Right forelimb (tissue), 1 donor: ENCODE measurements at regions not wholly inside any gene's neighbourhood (a gene's known extent, or its start where the extent isn't known, plus 50 kb on each side); places are given as distances from the start of the nearest gene placed in this dataset.
"Not testable (repeated sequence)": the region's sequence is repeated elsewhere in the genome, so short reads cannot be mapped to it uniquely, and the experiment has no call there.

Experiments used
- DNase-seq: peaks from one replicate; pipeline ENCODE4 v3.0.0-alpha.2; 2018

GRCh38 chr2:123720760-123721159 lies 304.3 kb upstream of the CNTNAP5 start:
- no peak for DNase-seq

DNA sequence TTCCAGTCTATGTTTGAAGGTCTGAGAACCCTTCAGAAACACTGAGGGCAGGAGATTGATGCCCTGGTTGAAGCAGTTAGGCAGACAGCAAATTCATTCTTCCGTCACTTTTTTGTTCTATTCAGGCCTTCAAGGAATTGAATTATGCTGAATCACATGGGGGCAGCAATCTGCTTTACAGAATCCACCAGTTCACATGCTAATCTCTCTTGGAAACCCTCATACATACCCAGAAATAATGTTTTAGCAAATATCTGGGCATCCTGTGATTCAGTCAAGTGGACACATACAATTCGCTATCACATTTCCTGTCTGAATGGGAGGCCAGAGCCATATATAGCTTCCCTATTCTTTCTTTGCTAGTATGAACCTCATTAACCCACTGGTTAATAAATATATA lies 301.4 kb upstream of the CNTNAP5 start:
- no peak for DNase-seq

GRCh38 chr2:123732563-123732962 lies 292.5 kb upstream of the CNTNAP5 start:
- no peak for DNase-seq

- no peak for DNase-seq
Measured at GRCh38 chr2:123737371-123737770, 287.7 kb upstream of the CNTNAP5 start.

GRCh38 chr2:123738643-123739042 lies 286.4 kb upstream of the CNTNAP5 start:
- DNase-seq, result no peak

DNA sequence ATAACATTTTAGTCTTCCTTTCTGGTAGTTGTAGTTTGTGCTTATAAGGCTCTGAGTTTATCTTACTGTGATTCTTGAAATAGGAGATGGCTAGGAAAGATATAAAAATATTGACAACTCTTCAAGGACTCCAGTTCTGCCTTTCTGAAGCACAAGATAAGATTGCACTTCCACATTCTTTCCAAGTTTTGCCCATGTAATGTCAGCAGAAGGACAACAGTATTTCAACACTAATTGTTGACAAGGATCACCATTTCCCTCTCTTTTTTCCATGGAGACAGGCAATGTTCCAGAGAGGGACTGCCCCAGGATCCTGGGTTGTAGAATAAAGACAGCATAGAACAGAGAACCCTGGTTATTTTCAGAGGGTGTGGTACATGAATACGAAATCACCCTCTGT lies 279.1 kb upstream of the CNTNAP5 start:
- no peak for DNase-seq

- DNase-seq, result no peak
Measured at GRCh38 chr2:123747326-123747725, 277.8 kb upstream of the CNTNAP5 start.

DNA sequence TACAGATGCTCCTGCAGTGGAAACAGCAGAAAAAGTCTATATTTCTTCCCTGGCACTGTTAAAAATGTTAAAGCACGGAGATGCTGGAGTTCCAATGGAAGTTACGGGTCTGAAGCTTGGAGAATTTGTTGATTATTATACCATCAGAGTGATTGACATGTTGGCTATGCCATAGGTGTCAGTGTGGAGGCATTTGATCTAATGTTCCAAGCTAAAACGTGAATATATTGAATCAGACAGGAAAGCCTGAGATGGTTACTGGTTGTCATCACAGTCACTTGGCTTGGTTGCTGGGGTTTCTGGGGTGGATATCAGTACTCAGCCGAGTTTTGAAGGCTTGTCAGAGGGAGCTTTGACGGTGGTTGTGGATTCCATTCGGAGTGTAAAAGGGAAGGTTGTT lies 262.9 kb upstream of the CNTNAP5 start:
- no peak for DNase-seq

GRCh38 chr2:123768233-123768632 lies 256.9 kb upstream of the CNTNAP5 start:
- DNase-seq, result no peak

- no peak for DNase-seq
Measured at GRCh38 chr2:123769001-123769400, 256.1 kb upstream of the CNTNAP5 start.

GRCh38 chr2:123770996-123771720 lies 253.9 kb upstream of the CNTNAP5 start:
- DNase-seq, result no peak

GRCh38 chr2:123771928-123772632 lies 253.0 kb upstream of the CNTNAP5 start:
- no peak for DNase-seq

GRCh38 chr2:123777116-123777515 lies 248.0 kb upstream of the CNTNAP5 start:
- no peak for DNase-seq

DNA sequence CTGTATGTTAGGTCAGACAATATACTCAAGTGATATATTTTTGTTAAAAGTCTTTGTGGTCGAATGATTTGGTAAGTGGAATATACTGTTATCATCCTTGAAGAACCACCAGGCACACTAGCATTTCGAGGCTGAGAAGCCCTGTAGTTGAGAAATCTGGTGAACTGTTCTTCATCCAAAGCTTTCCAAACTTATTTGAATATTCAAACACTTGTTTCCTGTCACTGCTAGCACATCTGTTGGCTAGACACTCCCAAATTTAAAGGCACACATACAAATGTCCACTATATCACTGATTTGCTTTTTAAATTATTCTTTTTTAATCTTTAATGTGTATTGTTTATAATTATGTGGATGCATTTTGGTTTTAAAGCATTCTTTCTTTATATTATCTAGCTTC lies 241.9 kb upstream of the CNTNAP5 start:
- DNase-seq, result no peak

DNA sequence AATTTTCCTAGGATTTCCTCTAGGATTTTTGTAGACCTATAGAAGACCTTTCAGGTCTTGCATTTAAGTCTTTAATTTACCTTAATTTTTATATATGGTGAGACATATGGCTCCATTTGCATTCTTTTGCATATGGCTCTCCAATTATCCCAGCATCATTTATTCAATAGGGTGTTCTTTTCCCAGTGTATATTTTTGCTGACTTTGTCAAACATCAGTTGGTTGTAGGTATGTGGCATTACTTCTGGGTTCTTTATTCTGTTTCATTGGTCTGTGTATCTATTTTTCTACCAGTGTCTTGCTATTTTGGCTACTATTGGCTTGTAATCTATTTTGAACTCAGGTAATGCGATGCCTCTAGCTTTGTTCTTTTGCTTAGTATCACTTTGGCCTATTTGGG lies 239.8 kb upstream of the CNTNAP5 start:
- no peak for DNase-seq

DNA sequence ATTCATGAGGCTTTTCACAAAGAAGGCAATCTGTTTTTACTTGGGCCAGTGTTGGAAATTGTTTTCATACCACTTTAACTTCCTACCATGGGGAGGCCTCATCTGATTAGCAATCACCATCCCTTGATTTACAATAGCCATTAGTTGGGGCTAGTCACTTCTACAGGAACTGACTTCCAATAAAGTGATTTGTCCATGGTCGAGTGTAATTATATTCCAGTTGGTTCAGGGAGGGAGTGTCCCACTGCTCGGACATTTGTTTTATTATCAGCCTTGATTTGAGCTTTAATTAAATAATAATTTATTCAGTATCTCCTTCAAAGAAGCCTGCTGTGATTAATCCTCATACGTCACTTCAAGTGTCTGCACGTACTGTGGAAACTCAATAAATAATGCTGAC lies 233.9 kb upstream of the CNTNAP5 start:
- no peak for DNase-seq

- DNase-seq, result no peak
Measured at GRCh38 chr2:123791684-123792083, 233.4 kb upstream of the CNTNAP5 start.

DNA sequence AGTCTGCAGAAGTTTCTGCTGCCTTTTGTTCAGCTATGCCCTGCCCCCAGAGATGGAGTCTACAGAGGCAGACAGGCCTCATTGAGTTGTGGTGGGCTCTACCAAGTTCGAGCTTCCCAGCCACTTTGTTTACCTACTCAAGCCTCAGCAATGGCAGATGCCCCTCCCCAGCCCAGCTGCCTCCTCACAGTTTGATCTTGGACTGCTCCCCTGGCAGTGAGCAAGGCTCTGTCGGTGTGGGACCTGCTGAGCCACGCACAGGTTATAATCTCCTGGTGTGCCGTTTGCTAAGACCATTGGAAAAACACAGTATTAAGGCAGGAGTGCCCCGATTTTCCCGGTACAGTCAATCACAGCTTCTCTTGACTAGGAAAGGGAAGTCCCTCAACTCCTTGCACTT lies 221.0 kb upstream of the CNTNAP5 start:
- DNase-seq, result not testable (repeated sequence)

- not testable (repeated sequence) for DNase-seq
Measured at GRCh38 chr2:123805746-123806145, 219.3 kb upstream of the CNTNAP5 start.

DNA sequence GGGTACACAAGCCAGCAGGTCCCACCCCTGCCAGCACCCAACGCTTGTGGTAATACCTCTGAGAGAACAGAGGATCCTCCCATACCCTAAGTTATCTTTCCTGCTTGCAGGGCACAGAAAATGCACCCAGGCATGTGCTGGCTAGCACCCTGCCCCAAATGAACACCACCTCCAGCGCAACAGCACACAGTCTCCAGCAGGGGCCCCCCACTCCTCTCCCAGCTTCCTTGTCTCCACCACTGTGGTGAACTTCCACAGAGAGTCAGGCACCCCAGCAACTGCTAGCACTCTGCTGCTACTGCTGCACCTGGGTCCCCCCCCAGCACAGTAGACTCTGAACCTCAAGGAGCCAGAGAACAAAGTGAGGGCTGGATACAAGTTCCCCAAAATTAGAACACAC lies 216.8 kb upstream of the CNTNAP5 start:
- DNase-seq, result no peak

GRCh38 chr2:123811846-123812245 lies 213.2 kb upstream of the CNTNAP5 start:
- DNase-seq, result no peak

- no peak for DNase-seq
Measured at GRCh38 chr2:123816203-123816602, 208.9 kb upstream of the CNTNAP5 start.

DNA sequence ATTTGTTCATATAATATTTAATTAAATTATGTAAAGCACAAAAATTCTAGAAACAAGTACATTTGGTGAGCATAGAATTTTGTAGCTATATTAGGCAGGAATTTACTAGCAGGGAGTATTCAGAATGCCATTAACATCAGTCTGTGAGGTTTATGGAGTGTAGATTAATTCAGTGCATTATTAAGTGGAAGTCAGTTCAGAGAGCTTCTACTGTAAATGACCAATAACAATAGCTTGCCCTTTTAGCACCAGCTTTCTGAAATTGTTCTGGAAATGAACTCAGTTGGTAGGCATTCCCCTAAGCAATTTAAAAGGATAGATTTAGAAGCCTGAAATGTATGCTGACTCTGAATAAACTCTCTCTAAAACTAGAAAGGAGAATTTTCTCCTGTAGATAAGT lies 208.2 kb upstream of the CNTNAP5 start:
- no peak for DNase-seq

DNA sequence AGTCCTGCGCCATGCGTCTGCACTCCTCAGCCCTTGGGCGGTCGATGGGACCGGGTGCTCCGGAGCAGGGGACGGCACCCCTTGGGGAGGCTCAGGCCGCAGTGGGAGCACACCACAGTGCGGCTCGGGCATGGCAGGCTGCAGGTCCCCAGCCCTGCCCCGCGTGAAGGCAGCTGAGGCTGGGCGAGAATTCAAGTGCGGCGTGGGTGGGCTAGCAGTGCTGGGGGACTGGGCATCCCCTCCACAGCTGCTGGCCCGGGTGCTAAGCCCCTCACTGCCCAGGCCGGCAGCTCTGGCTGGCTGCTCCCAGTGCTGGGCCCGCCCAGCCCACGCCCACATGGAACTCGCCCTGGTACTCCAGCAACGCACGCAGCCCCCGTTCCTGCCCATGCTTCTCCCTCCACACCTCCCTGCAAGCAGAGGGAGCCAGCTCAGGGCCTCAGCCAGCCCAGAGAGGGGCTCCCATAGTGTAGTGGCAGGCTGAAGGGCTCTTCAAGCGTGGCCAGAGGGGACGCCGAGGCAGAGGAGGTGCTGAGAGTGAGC lies 198.3 kb upstream of the CNTNAP5 start:
- DNase-seq, result no peak
